K562 (cell line): ENCODE measurements at regions not wholly inside any gene's neighbourhood (a gene's known extent, or its start where the extent isn't known, plus 50 kb on each side); places are given as distances from the start of the nearest gene placed in this dataset.

Experiments used
- BHLHE40 ChIP-seq: IDR thresholded peaks from 2 replicates; pipeline ENCODE4 v1.6.1; 2011; ENCODE audit warnings: low read length, improper control_type of control experiment
- CBX1 ChIP-seq: sonication (generic); IDR thresholded peaks from 2 replicates; pipeline ENCODE4 v1.6.1; 2016; ENCODE audit warnings: antibody characterized with exemption, low read depth, mild to moderate bottlenecking
- CREB1 ChIP-seq, 2 experiments: sonication (generic) in 1 of 2; formaldehyde crosslinking in 1 of 2; IDR thresholded peaks; 2 replicates each; pipeline versions ENCODE4 v1.6.1 to v1.8.0; 2012 to 2022; ENCODE audit warnings: inconsistent platforms in 1 of 2, mild to moderate bottlenecking in 1 of 2, missing genetic modification reagents in 1 of 2, moderate library complexity in 1 of 2
- CTCF ChIP-seq, 3 experiments: IDR thresholded peaks in 2 of 3; conservative IDR thresholded peaks in 1 of 3; 2 replicates each; pipeline ENCODE4 v1.5.1; 2011 to 2012; ENCODE audit warnings: low read length in 3 of 3, mild to moderate bottlenecking in 3 of 3, control low read depth in 2 of 3, improper control_type of control experiment in 1 of 3, inconsistent platforms in 1 of 3, low read depth in 1 of 3, mixed read lengths in 1 of 3, moderate library complexity in 1 of 3; ENCODE audit not compliant: insufficient read depth in 2 of 3
- EGR1 ChIP-seq: fragments of 450-650 bp; conservative IDR thresholded peaks from 2 replicates; pipeline ENCODE4 v1.6.1; 2017; ENCODE audit warnings: mild to moderate bottlenecking
- EP400 ChIP-seq: fragments of 450-650 bp; IDR thresholded peaks from 2 replicates; pipeline ENCODE4 v1.6.1; 2017; ENCODE audit warnings: antibody characterized with exemption, mild to moderate bottlenecking, moderate library complexity
- JUND ChIP-seq, 2 experiments: IDR thresholded peaks; 2 replicates in 1 of 2; 3 replicates in 1 of 2; pipeline ENCODE4 v1.6.1; 2011; ENCODE audit warnings: borderline replicate concordance in 2 of 2, low read depth in 2 of 2, low read length in 2 of 2, improper control_type of control experiment in 1 of 2, missing biosample characterization in 1 of 2, missing genetic modification characterization in 1 of 2, missing genetic modification reagents in 1 of 2
- POLR2A ChIP-seq: fragments of 450-650 bp; conservative IDR thresholded peaks from 2 replicates; pipeline ENCODE4 v1.6.1; 2016
- TBP ChIP-seq: optimal IDR thresholded peaks from 2 replicates; pipeline ENCODE3; 2011; ENCODE audit warnings: low read depth, low read length, improper control_type of control experiment
- TF ChIP-seq, protein P1 (sequence below): fragments of 250-450 bp; sonication (Bioruptor Pico); IDR thresholded peaks from 2 replicates; pipeline ENCODE4 v1.8.0; 2022; ENCODE audit warnings: moderate library complexity, mild to moderate bottlenecking, inconsistent platforms

DNA sequence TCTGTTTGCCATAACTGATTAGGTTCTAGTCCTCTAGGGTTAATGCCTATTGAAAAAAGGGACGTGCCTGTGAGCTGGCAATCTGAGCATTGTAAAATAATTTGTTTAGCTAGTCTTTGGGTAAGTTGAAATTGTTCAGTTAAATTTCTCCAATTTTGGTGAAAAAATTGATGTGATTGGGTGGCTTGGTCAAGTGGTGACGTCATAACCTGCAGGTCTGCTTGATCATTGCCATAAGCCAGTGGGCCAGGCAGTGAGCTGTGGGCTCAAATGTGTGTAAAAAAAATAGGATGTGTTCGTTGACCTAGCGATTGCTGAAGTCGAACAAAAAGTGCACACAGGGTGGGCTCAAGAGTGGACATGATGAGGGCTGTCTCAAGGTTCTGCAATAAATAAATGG lies 193.3 kb downstream of the ZC4H2 start:
- TF ChIP-seq CTCF (IDR thresholded peaks at IDR 0.05 in 2 of 3, conservative IDR thresholded peaks at IDR 0.05 in 1 of 3; ENCODE audit: insufficient read depth in 2 of 3, low read depth in 1 of 3, low read length in 3 of 3) (no peak), EGR1 (no peak), CREB1 (IDR thresholded peaks at IDR 0.05) (no peak), CREB1 (CRISPR knock-in tag; IDR thresholded peaks at IDR 0.05) (no peak), JUND (IDR thresholded peaks at IDR 0.05; ENCODE audit: borderline replicate concordance, low read depth, low read length) (no peak), JUND (tag; IDR thresholded peaks at IDR 0.05; ENCODE audit: borderline replicate concordance, low read depth, low read length) (no peak), BHLHE40 (no peak), POLR2A (no peak), TBP (no peak), CBX1 (no peak), EP400 (no peak)
- TF ChIP-seq, protein P1, sequence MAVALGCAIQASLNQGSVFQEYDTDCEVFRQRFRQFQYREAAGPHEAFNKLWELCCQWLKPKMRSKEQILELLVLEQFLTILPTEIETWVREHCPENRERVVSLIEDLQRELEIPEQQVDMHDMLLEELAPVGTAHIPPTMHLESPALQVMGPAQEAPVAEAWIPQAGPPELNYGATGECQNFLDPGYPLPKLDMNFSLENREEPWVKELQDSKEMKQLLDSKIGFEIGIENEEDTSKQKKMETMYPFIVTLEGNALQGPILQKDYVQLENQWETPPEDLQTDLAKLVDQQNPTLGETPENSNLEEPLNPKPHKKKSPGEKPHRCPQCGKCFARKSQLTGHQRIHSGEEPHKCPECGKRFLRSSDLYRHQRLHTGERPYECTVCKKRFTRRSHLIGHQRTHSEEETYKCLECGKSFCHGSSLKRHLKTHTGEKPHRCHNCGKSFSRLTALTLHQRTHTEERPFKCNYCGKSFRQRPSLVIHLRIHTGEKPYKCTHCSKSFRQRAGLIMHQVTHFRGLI (CRISPR knock-in tag) = no peak
